HCT116 (cell line): ENCODE measurements at regions not wholly inside any gene's neighbourhood (a gene's known extent, or its start where the extent isn't known, plus 50 kb on each side); places are given as distances from the start of the nearest gene placed in this dataset.

Experiments used
- ATAC-seq: fragments of 200-7000 bp; cut with Tn5 transposase; 2 replicates; pipeline ENCODE4 v1.9.1; 2020; ENCODE audit warnings: mild to moderate bottlenecking, moderate library complexity
- BruUV-seq: library from RNA; stranded (reverse); fragments of 400-500 nt; replicated peaks from 2 replicates; lab custom pipeline; 2021; lab: Mats Ljungman, UMichigan
- CTCF ChIA-PET: fragments of 300-600 bp; sonication (Branson Sonifier 250); formaldehyde crosslinking; loops from one replicate; lab custom pipeline; 2021; ENCODE audit warnings: antibody characterized with exemption; lab: Charles Lee
- POLR2A ChIA-PET: fragments of 300-600, 350-600 bp; sonication (Branson Sonifier 250); formaldehyde crosslinking; loops from one replicate; lab custom pipeline; 2021; ENCODE audit warnings: antibody characterized with exemption; lab: Charles Lee
- RAD21 ChIA-PET, 2 experiments: fragments of 300-600 bp; sonication (Branson Sonifier 250); formaldehyde crosslinking; loops; one replicate each; lab custom pipeline; 2023; ENCODE audit warnings: low total read pairs in 2 of 2; ENCODE audit not compliant: uncharacterized antibody in 2 of 2, unreplicated experiment in 2 of 2, low non-redundant PET in 1 of 2; lab: Charles Lee
- DNase-seq: peaks from one replicate; pipeline ENCODE4 v3.0.0-alpha.2; 2010; ENCODE audit warnings: low read depth, low spot score
- H2AFZ ChIP-seq: fragments of 200-600 bp; shearing (Covaris generic), sonication (generic); 2 replicates; pipeline ENCODE4 v1.6.1; 2017; ENCODE audit warnings: low read depth, mixed run types, mixed read lengths, antibody characterized with exemption, low read length; ENCODE audit not compliant: poor library complexity, severe bottlenecking
- H3K27ac ChIP-seq: 2 replicates; pipeline ENCODE4 v1.5.1; 2012; ENCODE audit warnings: low read depth, low read length
- H3K27me3 ChIP-seq: fragments of 200-600 bp; sonication (generic); 2 replicates; pipeline ENCODE4 v1.6.1; 2016; ENCODE audit warnings: mixed run types, low read length, mixed read lengths; ENCODE audit not compliant: insufficient read depth
- H3K36me3 ChIP-seq, 2 experiments: fragments of 200-500 bp in 1 of 2; fragments of 200-600 bp in 1 of 2; sonication (Bioruptor generic) in 1 of 2; sonication (generic) in 1 of 2; 2 replicates each; pipeline versions ENCODE4 v1.5.1 to v1.6.1; 2014 to 2016; ENCODE audit warnings: low read length in 2 of 2, inconsistent platforms in 1 of 2, mixed read lengths in 1 of 2, mixed run types in 1 of 2; ENCODE audit not compliant: insufficient read depth in 2 of 2, control insufficient read depth in 1 of 2
- H3K4me1 ChIP-seq, 2 experiments: fragments of 200-600 bp in 1 of 2; sonication (generic) in 1 of 2; 2 replicates each; pipeline versions ENCODE4 v1.5.1 to v1.6.1; 2012 to 2017; ENCODE audit warnings: low read length in 2 of 2, inconsistent platforms in 1 of 2, mild to moderate bottlenecking in 1 of 2, mixed read lengths in 1 of 2, mixed run types in 1 of 2, moderate library complexity in 1 of 2; ENCODE audit not compliant: insufficient read depth in 2 of 2, control insufficient read depth in 1 of 2
- H3K4me2 ChIP-seq: fragments of 200-600 bp; sonication (generic); 2 replicates; pipeline ENCODE4 v1.6.1; 2017; ENCODE audit warnings: mixed run types, low read length, mixed read lengths
- H3K4me3 ChIP-seq, 2 experiments: fragments of 200-600 bp in 1 of 2; sonication (generic) in 1 of 2; replicated peaks in 1 of 2; 2 replicates each; pipeline ENCODE4 v1.5.1; 2011 to 2016; ENCODE audit warnings: low read length in 2 of 2, control low read depth in 1 of 2, low read depth in 1 of 2, mild to moderate bottlenecking in 1 of 2, mixed read lengths in 1 of 2, mixed run types in 1 of 2
- H3K79me2 ChIP-seq: fragments of 200-600 bp; sonication (generic); 2 replicates; pipeline ENCODE4 v1.6.1; 2017; ENCODE audit warnings: mild to moderate bottlenecking, mixed run types, low read length, moderate library complexity, mixed read lengths; ENCODE audit not compliant: insufficient read depth
- H3K9ac ChIP-seq: fragments of 200-600 bp; sonication (generic); 2 replicates; pipeline ENCODE4 v1.6.1; 2016; ENCODE audit warnings: low read length, mixed read lengths
- H3K9me2 ChIP-seq: fragments of 200-600 bp; sonication (generic), shearing (Covaris generic); 2 replicates; pipeline ENCODE4 v1.6.1; 2017; ENCODE audit warnings: mixed run types, mild to moderate bottlenecking, moderate library complexity; ENCODE audit not compliant: insufficient read depth
- H3K9me3 ChIP-seq, 2 experiments: fragments of 200-500 bp in 1 of 2; fragments of 200-600 bp in 1 of 2; sonication (Bioruptor generic) in 1 of 2; sonication (generic) in 1 of 2; 2 replicates each; pipeline ENCODE4 v1.6.1; 2014 to 2017; ENCODE audit warnings: low read length in 2 of 2, mixed read lengths in 2 of 2, inconsistent platforms in 1 of 2, low read depth in 1 of 2, mild to moderate bottlenecking in 1 of 2, mixed run types in 1 of 2, moderate library complexity in 1 of 2; ENCODE audit not compliant: control insufficient read depth in 1 of 2, insufficient read depth in 1 of 2
- H4K20me1 ChIP-seq: fragments of 200-600 bp; sonication (generic), shearing (Covaris generic); 2 replicates; pipeline ENCODE4 v1.6.1; 2017; ENCODE audit warnings: mixed run types, mild to moderate bottlenecking, moderate library complexity; ENCODE audit not compliant: insufficient read depth
- CTCF ChIP-seq, 3 experiments: fragments of 200-600 bp in 1 of 3; sonication (generic) in 1 of 3; IDR thresholded peaks in 2 of 3; conservative IDR thresholded peaks in 1 of 3; 2 replicates each; pipeline ENCODE4 v1.5.1; 2012 to 2017; ENCODE audit warnings: low read depth in 2 of 3, low read length in 2 of 3, antibody characterized with exemption in 1 of 3, borderline replicate concordance in 1 of 3, control low read depth in 1 of 3, mild to moderate bottlenecking in 1 of 3, mixed read lengths in 1 of 3, mixed run types in 1 of 3, moderate library complexity in 1 of 3; ENCODE audit not compliant: insufficient read depth in 1 of 3
- ELF1 ChIP-seq: IDR thresholded peaks from 2 replicates; pipeline ENCODE4 v1.6.1; 2012; ENCODE audit warnings: low read depth, borderline replicate concordance
- EZH2phosphoT487 ChIP-seq: fragments of 200-600 bp; IDR thresholded peaks from 2 replicates; pipeline ENCODE4 v1.6.1; 2018; ENCODE audit warnings: antibody characterized with exemption, borderline replicate concordance
- RAD21 ChIP-seq: IDR thresholded peaks from 2 replicates; pipeline ENCODE4 v1.6.1; 2012; ENCODE audit warnings: low read depth, mild to moderate bottlenecking
- SP1 ChIP-seq: IDR thresholded peaks from 2 replicates; pipeline ENCODE4 v1.6.1; 2012; ENCODE audit warnings: low read depth
- TCF7L2 ChIP-seq: IDR thresholded peaks from 2 replicates; pipeline ENCODE4 v1.7.0; 2011; ENCODE audit warnings: borderline replicate concordance, inconsistent platforms; ENCODE audit not compliant: insufficient read depth, insufficient read length; ENCODE audit errors: extremely low read depth
- ZBTB33 ChIP-seq: IDR thresholded peaks from 2 replicates; pipeline ENCODE4 v1.6.1; 2011; ENCODE audit warnings: mild to moderate bottlenecking, low read length, moderate library complexity; ENCODE audit not compliant: insufficient replicate concordance; ENCODE audit errors: extremely low read depth
- intact Hi-C: fragments of 100-400 bp; cut with micrococcal nuclease; formaldehyde crosslinking; loops from 2 replicates; pipeline ENCODE4 v1.10.0; 2022

- H3K9me2 ChIP-seq, result no peaks in the 10 kb centered on the region
- no peaks in the 10 kb centered on the region; the same call in 1 of the 2 replicates for H3K27me3 ChIP-seq
- no peak for TF ChIP-seq SP1
- no peaks in the 10 kb centered on the region for H4K20me1 ChIP-seq
- H3K4me2 ChIP-seq, result no peak overlapping the region
- H3K9ac ChIP-seq, result no peak overlapping the region
- POLR2A ChIA-PET, result no interaction called here
- no peak overlapping the region for H2AFZ ChIP-seq
- no peak overlapping the region for H3K27ac ChIP-seq
- no peaks in the 10 kb centered on the region; a peak in 1 of 4 replicates for H3K9me3 ChIP-seq
- intact Hi-C loops, result no loop called here
- no peak overlapping the region for H3K4me3 ChIP-seq
- no TSS peak for BruUV-seq
- no peak for ATAC-seq
- no peaks in the 10 kb centered on the region for H3K79me2 ChIP-seq
- CTCF ChIA-PET, result no interaction called here
- RAD21 ChIA-PET, result no interaction called here
- no peak for DNase-seq
- no peaks in the 10 kb centered on the region for H3K4me1 ChIP-seq
- no peaks in the 10 kb centered on the region for H3K36me3 ChIP-seq
Observed at GRCh38 chr2:239600650-239601049, 199.8 kb upstream of the HDAC4 start.

GRCh38 chr2:239600001-239600593, 199.3 kb upstream of the HDAC4 start:
- H3K9me2 ChIP-seq, result no peaks in the 10 kb centered on the region
- no peaks in the 10 kb centered on the region for H3K4me1 ChIP-seq
- POLR2A ChIA-PET, result no interaction called here
- no peaks in the 10 kb centered on the region for H4K20me1 ChIP-seq
- CTCF ChIA-PET, result no interaction called here
- no peak for DNase-seq
- H2AFZ ChIP-seq, result no peak overlapping the region
- intact Hi-C loops, result no loop called here
- H3K27ac ChIP-seq, result no peak overlapping the region
- no peaks in the 10 kb centered on the region; the same call in 1 of the 2 replicates for H3K27me3 ChIP-seq
- H3K9ac ChIP-seq, result no peak overlapping the region
- BruUV-seq, result no TSS peak
- TF ChIP-seq ZBTB33 (no peak), RAD21 (no peak), EZH2phosphoT487 (no peak), TCF7L2 (no peak), ELF1 (no peak), SP1 (no peak), CTCF (IDR thresholded peaks at IDR 0.05 in 2 of 3, conservative IDR thresholded peaks at IDR 0.05 in 1 of 3; ENCODE audit: borderline replicate concordance in 1 of 3, insufficient read depth in 1 of 3, low read depth in 2 of 3, low read length in 2 of 3) (no peak)
- no peak overlapping the region for H3K4me2 ChIP-seq
- no peaks in the 10 kb centered on the region for H3K79me2 ChIP-seq
- no peaks in the 10 kb centered on the region; a peak in 1 of 4 replicates for H3K9me3 ChIP-seq
- no peak for ATAC-seq
- no peak overlapping the region for H3K4me3 ChIP-seq
- no peaks in the 10 kb centered on the region for H3K36me3 ChIP-seq
- RAD21 ChIA-PET, result no interaction called here
